ENCODE measurements at regions not wholly inside any gene's neighbourhood (a gene's known extent, or its start where the extent isn't known, plus 50 kb on each side); places are given as distances from the start of the nearest gene placed in this dataset.

DNA sequence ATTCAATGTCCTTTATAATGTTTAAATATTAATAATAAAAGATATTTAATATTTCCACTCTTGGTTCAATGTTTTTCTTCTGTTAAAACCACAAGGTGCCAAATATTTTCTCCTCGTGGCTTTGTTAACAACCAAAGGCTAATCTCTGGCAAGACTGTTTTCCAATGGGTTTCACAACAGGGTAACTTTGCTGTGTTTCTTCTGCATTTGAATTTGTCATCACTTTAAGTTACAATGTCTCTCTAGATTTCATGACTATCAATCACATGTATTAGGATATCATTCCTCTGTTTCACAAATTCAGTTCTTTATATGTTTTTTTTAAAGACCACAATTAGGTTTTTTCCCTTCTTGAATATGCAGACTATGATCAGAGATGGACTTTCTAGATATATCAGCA lies 469.8 kb upstream of the ACVR2A start:
- TF ChIP-seq, protein P1, sequence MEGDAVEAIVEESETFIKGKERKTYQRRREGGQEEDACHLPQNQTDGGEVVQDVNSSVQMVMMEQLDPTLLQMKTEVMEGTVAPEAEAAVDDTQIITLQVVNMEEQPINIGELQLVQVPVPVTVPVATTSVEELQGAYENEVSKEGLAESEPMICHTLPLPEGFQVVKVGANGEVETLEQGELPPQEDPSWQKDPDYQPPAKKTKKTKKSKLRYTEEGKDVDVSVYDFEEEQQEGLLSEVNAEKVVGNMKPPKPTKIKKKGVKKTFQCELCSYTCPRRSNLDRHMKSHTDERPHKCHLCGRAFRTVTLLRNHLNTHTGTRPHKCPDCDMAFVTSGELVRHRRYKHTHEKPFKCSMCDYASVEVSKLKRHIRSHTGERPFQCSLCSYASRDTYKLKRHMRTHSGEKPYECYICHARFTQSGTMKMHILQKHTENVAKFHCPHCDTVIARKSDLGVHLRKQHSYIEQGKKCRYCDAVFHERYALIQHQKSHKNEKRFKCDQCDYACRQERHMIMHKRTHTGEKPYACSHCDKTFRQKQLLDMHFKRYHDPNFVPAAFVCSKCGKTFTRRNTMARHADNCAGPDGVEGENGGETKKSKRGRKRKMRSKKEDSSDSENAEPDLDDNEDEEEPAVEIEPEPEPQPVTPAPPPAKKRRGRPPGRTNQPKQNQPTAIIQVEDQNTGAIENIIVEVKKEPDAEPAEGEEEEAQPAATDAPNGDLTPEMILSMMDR (IDR thresholded peaks at IDR 0.05; ENCODE audit: insufficient read depth, low read depth, low read length): no peak
- DNase-seq (ENCODE audit: low read depth): no peak
- H3K4me3 ChIP-seq (ENCODE audit: low read depth, low read length): no peak overlapping the region

DNA sequence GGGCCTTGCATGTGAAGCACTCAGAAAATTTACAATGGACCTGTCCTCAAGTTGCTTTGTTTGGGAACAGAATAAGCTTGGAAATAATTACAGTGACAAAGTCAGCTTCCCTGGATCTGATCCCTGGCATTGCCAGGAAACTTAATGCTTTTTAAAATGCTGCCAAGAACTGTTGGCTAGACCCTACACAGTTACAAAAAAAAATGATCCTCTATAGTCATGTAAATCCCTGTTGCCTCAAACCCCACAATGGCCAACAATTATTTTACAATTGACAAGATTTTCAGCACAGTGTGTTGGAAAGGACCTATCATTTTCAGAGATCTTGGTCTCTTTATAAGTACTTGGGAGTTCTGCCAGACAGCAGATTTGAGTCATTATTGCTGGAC lies 470.4 kb upstream of the ACVR2A start:
- H3K4me3 ChIP-seq (ENCODE audit: low read depth, low read length): no peak overlapping the region
- TF ChIP-seq, protein P1 (IDR thresholded peaks at IDR 0.05; ENCODE audit: insufficient read depth, low read depth, low read length): no peak
- DNase-seq (ENCODE audit: low read depth): no peak

DNA sequence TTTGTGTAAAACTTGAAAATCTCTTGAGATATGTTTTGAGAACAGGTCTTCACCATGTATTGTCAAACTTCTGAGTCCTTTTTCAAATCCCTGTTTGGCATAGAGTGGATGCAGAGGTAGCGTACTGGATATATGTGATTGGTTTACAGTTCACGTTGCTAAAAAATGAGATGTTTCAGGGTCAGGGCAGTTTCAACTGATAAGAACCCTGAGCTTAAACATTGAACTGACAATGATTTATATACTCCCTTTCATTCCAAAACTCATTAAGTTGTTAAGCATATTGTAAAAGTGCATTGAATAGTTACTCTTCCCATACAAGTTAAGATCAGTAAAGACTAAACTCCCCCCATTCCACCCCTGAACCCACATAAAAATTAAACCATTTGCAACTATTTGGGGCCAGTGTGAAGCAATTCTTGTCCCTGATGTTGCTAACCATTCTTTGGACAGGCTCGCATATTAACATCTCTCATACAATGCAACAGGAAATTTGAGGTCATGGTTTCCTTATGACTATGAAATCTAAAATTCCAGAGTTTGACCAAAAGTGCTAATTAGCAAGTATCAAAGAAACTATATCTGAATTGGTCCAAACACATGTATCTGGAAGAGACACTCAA lies 470.9 kb upstream of the ACVR2A start:
- no peak overlapping the region for H3K4me3 ChIP-seq (ENCODE audit: low read depth, low read length)
- DNase-seq (ENCODE audit: low read depth): peak; percentile 7
- TF ChIP-seq, protein P1 (IDR thresholded peaks at IDR 0.05; ENCODE audit: insufficient read depth, low read depth, low read length): no peak

DNA sequence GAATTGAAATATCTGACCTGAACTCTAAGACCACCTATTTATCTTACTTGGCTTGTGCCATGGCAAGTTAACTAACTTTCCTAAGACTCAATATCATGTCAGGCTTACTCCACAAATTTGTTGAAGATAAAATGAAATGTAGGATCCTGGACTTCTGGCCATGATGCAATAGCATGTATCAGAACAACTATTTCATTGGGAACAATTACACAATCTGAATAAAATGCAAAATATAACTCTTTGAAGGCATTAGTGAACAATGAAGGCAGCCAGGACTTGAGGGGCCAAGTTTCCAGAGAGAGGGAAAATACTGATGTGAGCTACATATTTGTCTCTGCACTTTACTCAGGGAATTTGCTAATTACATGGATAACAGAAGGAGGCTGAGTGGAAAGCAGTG lies 476.5 kb upstream of the ACVR2A start:
- H3K4me3 ChIP-seq (ENCODE audit: low read depth, low read length): no peak overlapping the region
- DNase-seq (ENCODE audit: low read depth): no peak
- TF ChIP-seq, protein P1 (IDR thresholded peaks at IDR 0.05; ENCODE audit: insufficient read depth, low read depth, low read length): no peak

DNA sequence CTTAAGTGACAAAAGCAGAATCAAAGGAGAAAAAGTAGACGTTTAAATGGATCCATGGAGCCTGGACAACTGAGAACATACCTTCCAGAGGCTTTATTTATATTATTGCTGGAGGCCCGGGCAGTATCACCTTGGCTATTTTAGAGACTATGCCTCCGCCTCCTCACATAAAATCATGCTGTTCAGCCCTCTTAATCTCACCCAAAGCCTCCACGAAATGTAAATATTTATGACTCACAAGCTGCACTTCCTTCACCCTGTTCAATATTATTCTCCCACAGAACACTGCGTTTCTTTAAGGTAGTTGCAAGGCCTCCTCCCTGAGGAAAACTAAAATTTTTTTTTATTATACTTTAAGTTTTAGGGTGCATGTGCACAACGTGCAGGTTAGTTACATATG lies 478.6 kb upstream of the ACVR2A start:
- H3K4me3 ChIP-seq (ENCODE audit: low read depth, low read length): no peak overlapping the region
- peak; percentile 15 for DNase-seq (ENCODE audit: low read depth)
- TF ChIP-seq, protein P1 (IDR thresholded peaks at IDR 0.05; ENCODE audit: insufficient read depth, low read depth, low read length): no peak

DNA sequence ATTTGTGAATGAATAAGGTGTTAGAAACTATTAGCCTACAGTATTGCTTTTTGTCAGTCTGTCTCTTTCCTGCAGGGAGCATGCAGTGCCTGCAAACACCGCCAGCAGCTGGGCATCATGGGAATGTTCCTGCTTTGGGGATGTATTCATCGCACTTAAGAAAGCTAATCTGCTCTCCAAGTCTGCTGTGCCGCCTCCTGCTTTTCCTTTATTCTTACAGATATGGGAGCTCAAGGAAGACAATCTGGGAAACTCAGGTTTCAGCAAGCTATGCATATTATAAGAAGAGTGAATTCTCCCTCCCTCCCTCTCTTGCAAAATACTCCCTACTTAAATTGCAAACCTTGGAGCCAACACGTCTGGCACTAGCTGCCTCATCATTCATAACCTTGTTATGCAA lies 479.2 kb upstream of the ACVR2A start:
- TF ChIP-seq, protein P1 (IDR thresholded peaks at IDR 0.05; ENCODE audit: insufficient read depth, low read depth, low read length): no peak
- no peak for DNase-seq (ENCODE audit: low read depth)
- no peak overlapping the region for H3K4me3 ChIP-seq (ENCODE audit: low read depth, low read length)

DNA sequence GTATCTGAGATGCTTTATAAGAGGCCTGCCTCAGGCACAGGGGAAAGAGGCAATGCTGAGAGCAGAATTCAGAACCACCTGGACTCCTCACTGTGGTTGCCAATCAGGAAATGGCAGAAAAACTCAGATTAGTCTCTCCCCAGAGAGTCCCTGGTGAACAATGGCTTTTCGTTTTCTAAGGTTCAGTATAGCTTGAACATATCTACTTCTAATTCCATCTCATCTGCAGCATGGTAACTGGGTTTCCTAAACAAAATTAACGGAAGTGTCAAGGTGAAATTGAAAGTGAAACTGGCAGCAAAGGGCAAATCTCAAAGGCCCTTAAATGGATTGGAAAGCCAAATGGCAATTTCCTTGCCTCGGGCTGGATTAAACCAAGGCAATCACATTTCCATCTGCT lies 480.2 kb upstream of the ACVR2A start:
- TF ChIP-seq, protein P1 (IDR thresholded peaks at IDR 0.05; ENCODE audit: insufficient read depth, low read depth, low read length): no peak
- peak; percentile 1 for DNase-seq (ENCODE audit: low read depth)
- no peak overlapping the region for H3K4me3 ChIP-seq (ENCODE audit: low read depth, low read length)
